ENCODE measurements at regions not wholly inside any gene's neighbourhood (a gene's known extent, or its start where the extent isn't known, plus 50 kb on each side); places are given as distances from the start of the nearest gene placed in this dataset.

DNA sequence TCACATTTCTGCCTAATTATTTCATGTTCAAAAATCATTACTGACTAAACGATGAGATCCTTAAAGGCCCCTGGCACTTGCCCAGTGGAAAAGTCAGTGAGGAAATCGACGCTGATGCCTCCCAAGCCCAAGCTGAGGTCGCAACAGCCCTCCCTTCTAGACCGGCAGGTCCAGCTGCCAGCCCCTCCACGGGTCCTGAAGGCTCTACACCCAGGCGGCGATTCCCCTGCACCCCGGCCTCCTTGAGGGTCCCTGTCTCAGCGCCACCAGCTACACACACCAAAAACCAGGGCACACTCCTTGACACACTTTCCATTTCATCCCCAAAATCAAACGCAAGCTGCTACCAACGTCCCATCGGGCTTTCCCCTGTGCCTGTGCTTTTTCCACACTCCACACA, 200.1 kb upstream of the RNF32 start (continued):
- no peak for TF ChIP-seq ZNF462 (CRISPR knock-in tag; IDR thresholded peaks at IDR 0.05)

- no peak overlapping the region for H3K27ac Mint-ChIP-seq
- Histone ChIP-seq H3K4me2 (no peak overlapping the region), H3K36me3 (ENCODE audit: insufficient read depth) (no peaks in the 10 kb centered on the region), H3K9me2 (ENCODE audit: insufficient read depth) (no peaks in the 10 kb centered on the region), H3K4me3 (no peak overlapping the region), H3K27me3 (ENCODE audit: insufficient read depth) (no peaks in the 10 kb centered on the region), H3K27ac (ENCODE audit: low read depth) (no peak overlapping the region), H2AFZ (no peak overlapping the region), H3K79me2 (replicated peaks; ENCODE audit: insufficient read depth) (no peaks in the 10 kb centered on the region), H4K20me1 (replicated peaks; ENCODE audit: insufficient read depth) (no peaks in the 10 kb centered on the region), H3K4me1 (ENCODE audit: insufficient read depth) (no peaks in the 10 kb centered on the region), H3F3A (replicated peaks; ENCODE audit: low read depth) (no peaks in the 10 kb centered on the region)
- peaks cover 13% of the 10 kb centered on the region; the same call in 2 of the 3 replicates for H3K4me1 Mint-ChIP-seq
- no peak for ATAC-seq
- H3K36me3 Mint-ChIP-seq (ENCODE audit: low read depth), result no peaks in the 10 kb centered on the region
- peaks cover 3% of the 10 kb centered on the region for H3K27me3 Mint-ChIP-seq (ENCODE audit: insufficient read depth, low read depth, poor library complexity)
- H3K4me3 Mint-ChIP-seq, result no peak overlapping the region
- DNase-seq (ENCODE audit: low spot score), result no peak
- H3K9me3 Mint-ChIP-seq, result no peaks in the 10 kb centered on the region
- TF ChIP-seq ZNF462 (CRISPR knock-in tag; IDR thresholded peaks at IDR 0.05), result no peak
- no peak for TF ChIP-seq EZH2phosphoT487 (IDR thresholded peaks at IDR 0.05; ENCODE audit: unreplicated experiment)
- TF ChIP-seq ZNF331 (CRISPR knock-in tag; IDR thresholded peaks at IDR 0.05; ENCODE audit: low read depth), result no peak
- TF ChIP-seq POLR2AphosphoS5 (IDR thresholded peaks at IDR 0.05; ENCODE audit: low read depth), result no peak
- TF ChIP-seq JUNB (IDR thresholded peaks at IDR 0.05; ENCODE audit: unreplicated experiment), result no peak
- no peak for TF ChIP-seq EZH2 (IDR thresholded peaks at IDR 0.05; ENCODE audit: low read depth, unreplicated experiment)
- TF ChIP-seq STAT1 (IDR thresholded peaks at IDR 0.05; ENCODE audit: unreplicated experiment), result no peak
- no peak for TF ChIP-seq CREB1 (CRISPR knock-in tag; IDR thresholded peaks at IDR 0.05; ENCODE audit: low read depth)
- TF ChIP-seq, protein P1, sequence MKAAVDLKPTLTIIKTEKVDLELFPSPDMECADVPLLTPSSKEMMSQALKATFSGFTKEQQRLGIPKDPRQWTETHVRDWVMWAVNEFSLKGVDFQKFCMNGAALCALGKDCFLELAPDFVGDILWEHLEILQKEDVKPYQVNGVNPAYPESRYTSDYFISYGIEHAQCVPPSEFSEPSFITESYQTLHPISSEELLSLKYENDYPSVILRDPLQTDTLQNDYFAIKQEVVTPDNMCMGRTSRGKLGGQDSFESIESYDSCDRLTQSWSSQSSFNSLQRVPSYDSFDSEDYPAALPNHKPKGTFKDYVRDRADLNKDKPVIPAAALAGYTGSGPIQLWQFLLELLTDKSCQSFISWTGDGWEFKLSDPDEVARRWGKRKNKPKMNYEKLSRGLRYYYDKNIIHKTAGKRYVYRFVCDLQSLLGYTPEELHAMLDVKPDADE (IDR thresholded peaks at IDR 0.05), result no peak
- TF ChIP-seq NANOG (IDR thresholded peaks at IDR 0.05; ENCODE audit: borderline replicate concordance), result no peak
Measured at GRCh38 chr7:156438011-156438410, 202.6 kb upstream of the RNF32 start.

Data from GM23338 (cell line).